ENCODE measurements at regions not wholly inside any gene's neighbourhood (a gene's known extent, or its start where the extent isn't known, plus 50 kb on each side); places are given as distances from the start of the nearest gene placed in this dataset.

DNA sequence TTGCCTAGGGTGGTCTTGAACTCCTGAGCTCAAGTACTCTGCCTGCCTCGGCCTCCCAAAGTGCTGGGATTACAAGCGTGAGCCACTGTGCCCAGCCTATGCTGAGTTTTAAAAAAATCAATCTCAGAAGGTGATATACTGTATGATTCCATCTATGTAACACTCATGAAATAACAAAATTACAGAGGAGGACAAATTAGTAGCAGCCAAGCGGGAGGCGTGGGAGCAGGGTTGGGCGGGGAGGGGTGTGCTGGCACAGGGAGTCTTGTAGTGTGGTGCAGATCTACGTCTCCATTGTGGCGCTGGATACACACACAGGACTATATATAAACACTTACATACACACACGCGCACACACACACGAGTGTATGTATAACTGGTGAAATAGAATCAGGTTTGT, 80.6 kb upstream of the LINGO1 start:
- H3K27me3 ChIP-seq (ENCODE audit: control insufficient read depth in 1 of 2, insufficient read depth in 2 of 2, low read length in 2 of 2): no peaks in the 10 kb centered on the region
- H3K4me1 ChIP-seq (ENCODE audit: control insufficient read depth in 2 of 2, insufficient read depth in 2 of 2, low read length in 1 of 2): no peaks in the 10 kb centered on the region
- H3K36me3 ChIP-seq (ENCODE audit: control insufficient read depth in 2 of 2, insufficient read depth in 2 of 2, low read length in 1 of 2): no peaks in the 10 kb centered on the region
- H3K9me3 ChIP-seq (ENCODE audit: control insufficient read depth in 2 of 2, insufficient read depth in 1 of 2, low read depth in 1 of 2, low read length in 1 of 2): no peaks in the 10 kb centered on the region
- H3K27ac ChIP-seq (ENCODE audit: low read depth in 2 of 2, low read length in 1 of 2): no peak overlapping the region
- H3K4me3 ChIP-seq (ENCODE audit: low read depth in 1 of 2, low read length in 2 of 2): no peak overlapping the region
- 87 to 88% methylated on average over 10 of the region's 10 CpGs for WGBS, 2 donors

DNA sequence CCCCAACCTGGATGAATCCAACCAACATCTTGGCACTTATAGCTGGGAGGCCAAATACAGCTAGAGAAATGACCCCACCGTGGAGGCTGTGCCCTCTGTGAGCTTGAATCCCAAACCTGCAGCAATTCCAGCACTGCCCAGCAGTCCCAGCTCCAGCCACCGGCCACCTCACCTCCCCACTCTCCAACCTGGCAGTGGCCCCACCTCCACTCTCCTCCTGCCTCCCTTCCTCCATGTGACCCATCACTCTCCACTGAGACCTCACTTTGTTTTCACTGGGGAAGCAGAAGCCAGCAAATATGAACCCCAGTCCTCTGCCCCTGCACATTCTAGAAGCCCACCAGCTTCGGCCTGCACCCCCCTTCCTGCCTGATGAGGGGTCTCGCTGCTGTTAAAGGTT, 79.7 kb upstream of the LINGO1 start:
- Histone ChIP-seq H3K4me3 (ENCODE audit: low read depth in 1 of 2, low read length in 2 of 2) (no peak overlapping the region), H3K4me1 (ENCODE audit: control insufficient read depth in 2 of 2, insufficient read depth in 2 of 2, low read length in 1 of 2) (no peaks in the 10 kb centered on the region), H3K9me3 (ENCODE audit: control insufficient read depth in 2 of 2, insufficient read depth in 1 of 2, low read depth in 1 of 2, low read length in 1 of 2) (no peaks in the 10 kb centered on the region), H3K27me3 (ENCODE audit: control insufficient read depth in 1 of 2, insufficient read depth in 2 of 2, low read length in 2 of 2) (no peaks in the 10 kb centered on the region), H3K27ac (ENCODE audit: low read depth in 2 of 2, low read length in 1 of 2) (no peak overlapping the region), H3K36me3 (ENCODE audit: control insufficient read depth in 2 of 2, insufficient read depth in 2 of 2, low read length in 1 of 2) (no peaks in the 10 kb centered on the region)
- WGBS, 2 donors: 57 to 65% methylated on average over 4 of the region's 4 CpGs

DNA sequence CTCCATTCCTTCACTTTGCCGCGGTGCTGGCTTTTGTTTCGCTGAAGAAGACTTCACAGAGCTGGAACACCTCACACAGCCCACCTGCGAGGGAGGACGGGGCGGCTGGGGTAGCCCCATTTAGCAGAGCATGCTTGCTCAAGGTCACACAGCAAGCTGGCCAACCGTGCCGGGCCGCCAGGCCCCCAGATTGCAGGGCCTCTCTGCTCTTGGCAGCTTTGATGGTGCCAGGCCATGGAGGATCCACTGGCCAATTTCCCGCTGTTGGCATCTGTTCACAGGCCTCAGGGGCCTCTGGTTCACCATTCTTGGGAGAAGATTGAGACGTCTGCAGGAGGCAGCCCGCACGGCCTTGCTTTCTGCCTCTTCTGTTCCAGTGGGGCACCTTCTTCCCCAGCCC, 77.9 kb upstream of the LINGO1 start:
- Histone ChIP-seq H3K4me3 (ENCODE audit: low read depth in 1 of 2, low read length in 2 of 2) (no peak overlapping the region), H3K9me3 (ENCODE audit: control insufficient read depth in 2 of 2, insufficient read depth in 1 of 2, low read depth in 1 of 2, low read length in 1 of 2) (no peaks in the 10 kb centered on the region), H3K36me3 (ENCODE audit: control insufficient read depth in 2 of 2, insufficient read depth in 2 of 2, low read length in 1 of 2) (no peaks in the 10 kb centered on the region), H3K27ac (ENCODE audit: low read depth in 2 of 2, low read length in 1 of 2) (no peak overlapping the region), H3K27me3 (ENCODE audit: control insufficient read depth in 1 of 2, insufficient read depth in 2 of 2, low read length in 2 of 2) (no peaks in the 10 kb centered on the region), H3K4me1 (ENCODE audit: control insufficient read depth in 2 of 2, insufficient read depth in 2 of 2, low read length in 1 of 2) (no peaks in the 10 kb centered on the region)
- 53 to 72% methylated on average over 13 of the region's 13 CpGs for whole genome bisulfite sequencing, 2 donors

DNA sequence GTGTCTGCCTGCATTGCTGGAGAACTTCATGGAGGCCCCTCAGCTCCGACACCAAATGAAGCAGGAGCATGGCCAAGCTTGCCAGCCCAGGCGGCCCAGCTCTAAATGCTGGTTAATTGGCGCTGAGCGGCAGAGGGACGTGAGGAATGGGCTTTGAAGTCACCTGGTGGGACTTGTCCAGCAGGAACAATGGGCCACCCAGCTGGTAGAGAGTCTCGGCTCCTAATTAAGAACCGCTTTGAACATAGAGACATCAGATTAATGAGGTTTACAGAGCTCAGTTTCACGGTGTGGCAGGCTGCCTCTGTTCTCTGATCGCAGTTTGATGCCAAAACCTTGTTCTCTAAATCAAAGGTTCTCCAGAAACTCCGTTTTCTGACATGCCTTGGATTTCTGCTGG, 77.5 kb upstream of the LINGO1 start:
- WGBS, 2 donors: 41 to 50% methylated on average over 10 of the region's 10 CpGs
- Histone ChIP-seq H3K9me3 (ENCODE audit: control insufficient read depth in 2 of 2, insufficient read depth in 1 of 2, low read depth in 1 of 2, low read length in 1 of 2) (no peaks in the 10 kb centered on the region), H3K4me1 (ENCODE audit: control insufficient read depth in 2 of 2, insufficient read depth in 2 of 2, low read length in 1 of 2) (no peaks in the 10 kb centered on the region), H3K27me3 (ENCODE audit: control insufficient read depth in 1 of 2, insufficient read depth in 2 of 2, low read length in 2 of 2) (no peaks in the 10 kb centered on the region), H3K4me3 (ENCODE audit: low read depth in 1 of 2, low read length in 2 of 2) (no peak overlapping the region), H3K36me3 (ENCODE audit: control insufficient read depth in 2 of 2, insufficient read depth in 2 of 2, low read length in 1 of 2) (no peaks in the 10 kb centered on the region), H3K27ac (ENCODE audit: low read depth in 2 of 2, low read length in 1 of 2) (no peak overlapping the region)

DNA sequence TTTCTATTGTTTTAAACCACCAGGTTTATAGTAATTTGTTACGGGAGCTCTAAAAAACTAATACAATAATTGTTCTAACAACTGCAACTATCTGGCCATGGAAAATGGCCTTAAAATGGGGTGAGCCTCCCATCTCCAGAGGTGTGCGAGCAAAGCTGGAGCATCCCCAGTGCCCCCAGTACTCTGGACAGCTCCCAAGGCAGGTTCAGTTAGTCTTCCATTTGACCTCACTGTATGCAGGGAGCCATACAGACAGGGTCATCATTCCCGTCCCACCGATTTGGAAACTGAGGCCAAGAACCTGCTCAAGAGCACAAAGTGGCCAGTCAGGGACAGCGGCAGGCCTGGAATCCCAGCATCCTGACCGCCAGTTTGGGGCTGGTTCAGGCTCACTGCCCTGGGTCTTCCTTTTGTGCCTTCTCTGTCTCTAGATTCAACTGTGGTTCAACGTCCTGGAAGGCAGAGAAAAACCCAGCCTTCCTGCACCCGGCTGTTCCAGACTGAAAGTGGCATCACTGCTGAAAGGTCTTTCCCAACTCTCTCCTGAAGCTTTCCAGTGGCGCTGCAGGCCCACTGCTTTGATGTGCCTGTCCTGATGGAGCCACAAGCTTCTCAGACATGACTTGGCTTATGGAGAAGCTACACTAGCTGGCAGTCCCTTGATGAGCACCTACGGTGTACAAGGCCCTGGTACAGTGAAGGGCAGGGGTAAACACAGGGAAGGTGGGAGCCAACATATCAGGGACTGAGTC, 76.6 kb upstream of the LINGO1 start:
- H3K4me3 ChIP-seq (ENCODE audit: low read depth in 1 of 2, low read length in 2 of 2): no peak overlapping the region
- no peaks in the 10 kb centered on the region for H3K4me1 ChIP-seq (ENCODE audit: control insufficient read depth in 2 of 2, insufficient read depth in 2 of 2, low read length in 1 of 2)
- WGBS, 2 donors: 75 to 76% methylated on average over 10 of the region's 10 CpGs
- H3K27me3 ChIP-seq (ENCODE audit: control insufficient read depth in 1 of 2, insufficient read depth in 2 of 2, low read length in 2 of 2): no peaks in the 10 kb centered on the region
- H3K27ac ChIP-seq (ENCODE audit: low read depth in 2 of 2, low read length in 1 of 2): no peak overlapping the region
- no peaks in the 10 kb centered on the region for H3K36me3 ChIP-seq (ENCODE audit: control insufficient read depth in 2 of 2, insufficient read depth in 2 of 2, low read length in 1 of 2)
- no peaks in the 10 kb centered on the region for H3K9me3 ChIP-seq (ENCODE audit: control insufficient read depth in 2 of 2, insufficient read depth in 1 of 2, low read depth in 1 of 2, low read length in 1 of 2)

DNA sequence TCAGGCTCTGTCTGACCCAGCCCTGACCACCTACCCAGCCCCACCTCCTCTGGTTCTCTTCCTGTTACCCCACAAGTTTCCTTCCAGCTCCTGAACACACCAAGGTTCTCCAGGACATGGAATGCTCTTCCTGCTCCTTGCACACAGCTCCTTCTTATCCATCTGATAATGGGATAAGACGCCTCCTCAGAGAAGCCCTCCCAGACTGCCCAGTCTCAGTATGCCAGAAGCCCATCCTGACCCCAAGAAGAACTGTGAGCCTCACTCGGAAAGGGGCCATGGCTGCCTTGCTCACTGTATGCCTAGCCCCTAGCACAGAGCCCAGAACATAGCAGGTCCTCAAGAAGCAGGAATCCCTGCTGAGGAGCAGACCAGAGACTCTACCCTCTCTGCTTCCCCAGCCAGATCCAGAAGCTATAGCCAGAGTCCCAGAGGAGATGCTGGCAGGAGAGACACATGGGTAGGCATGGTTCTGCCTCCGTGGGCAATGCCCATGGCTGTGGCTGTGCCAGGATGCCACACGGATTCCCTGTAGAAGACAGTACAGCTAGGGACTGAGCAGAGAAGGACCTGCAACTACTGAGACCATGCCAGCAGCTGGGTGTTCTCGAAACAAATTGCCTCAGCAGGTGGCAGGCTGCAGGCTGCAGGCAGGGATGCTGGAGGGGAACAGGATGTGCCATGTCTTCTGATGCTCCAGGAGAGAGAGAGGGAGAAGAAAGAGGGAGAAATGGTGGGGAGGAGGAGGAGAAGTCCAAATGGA, 74.0 kb upstream of the LINGO1 start:
- Histone ChIP-seq H3K4me3 (ENCODE audit: low read depth in 1 of 2, low read length in 2 of 2) (no peak overlapping the region), H3K36me3 (ENCODE audit: control insufficient read depth in 2 of 2, insufficient read depth in 2 of 2, low read length in 1 of 2) (no peaks in the 10 kb centered on the region), H3K27ac (ENCODE audit: low read depth in 2 of 2, low read length in 1 of 2) (no peak overlapping the region), H3K4me1 (ENCODE audit: control insufficient read depth in 2 of 2, insufficient read depth in 2 of 2, low read length in 1 of 2) (no peaks in the 10 kb centered on the region), H3K27me3 (ENCODE audit: control insufficient read depth in 1 of 2, insufficient read depth in 2 of 2, low read length in 2 of 2) (no peaks in the 10 kb centered on the region), H3K9me3 (ENCODE audit: control insufficient read depth in 2 of 2, insufficient read depth in 1 of 2, low read depth in 1 of 2, low read length in 1 of 2) (no peaks in the 10 kb centered on the region)
- 73 to 74% methylated on average over 5 of the region's 5 CpGs for WGBS, 2 donors

DNA sequence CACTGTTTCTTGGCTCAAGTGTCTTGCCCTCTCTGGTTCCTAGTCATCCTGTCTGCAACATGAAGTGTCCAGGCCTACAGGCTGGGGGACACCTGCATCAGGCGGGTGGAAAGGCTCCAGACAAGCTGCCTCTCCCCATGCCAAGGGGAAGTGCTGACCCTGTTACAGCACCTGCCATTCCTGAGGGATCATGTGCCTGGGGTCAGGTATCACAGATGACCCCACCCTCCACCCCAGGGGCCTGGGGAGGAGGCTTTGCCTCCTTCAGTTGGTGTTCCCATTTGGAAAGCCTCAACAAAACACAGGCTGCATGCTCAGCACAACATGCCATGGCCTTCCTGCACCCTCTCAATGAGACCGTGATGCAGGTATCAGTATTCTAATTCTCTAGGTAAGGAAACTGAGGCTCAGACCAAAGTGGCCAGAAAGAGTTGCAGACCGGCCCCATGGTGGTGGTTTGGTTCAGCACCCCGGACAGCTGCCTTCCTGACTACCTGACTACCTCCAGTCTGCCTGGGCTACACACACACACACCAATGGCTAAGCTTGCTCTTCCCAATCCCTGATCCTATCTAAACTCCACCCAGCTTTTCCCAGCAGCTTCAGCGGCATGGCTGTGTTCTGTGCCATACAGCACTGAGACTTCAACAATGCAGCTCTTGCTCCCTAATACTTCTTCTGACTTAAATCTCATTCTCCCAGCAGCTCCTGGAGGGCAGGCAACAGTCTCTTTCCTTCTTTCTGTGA, 69.7 kb upstream of the LINGO1 start:
- H3K9me3 ChIP-seq (ENCODE audit: control insufficient read depth in 2 of 2, insufficient read depth in 1 of 2, low read depth in 1 of 2, low read length in 1 of 2): peaks cover 0 to 3% of the 10 kb centered on the region in 2 donors
- H3K27me3 ChIP-seq (ENCODE audit: control insufficient read depth in 1 of 2, insufficient read depth in 2 of 2, low read length in 2 of 2): no peaks in the 10 kb centered on the region
- no peak overlapping the region for H3K27ac ChIP-seq (ENCODE audit: low read depth in 2 of 2, low read length in 1 of 2)
- H3K4me3 ChIP-seq (ENCODE audit: low read depth in 1 of 2, low read length in 2 of 2): no peak overlapping the region
- no peaks in the 10 kb centered on the region for H3K4me1 ChIP-seq (ENCODE audit: control insufficient read depth in 2 of 2, insufficient read depth in 2 of 2, low read length in 1 of 2)
- H3K36me3 ChIP-seq (ENCODE audit: control insufficient read depth in 2 of 2, insufficient read depth in 2 of 2, low read length in 1 of 2): no peaks in the 10 kb centered on the region
- WGBS, 2 donors: 31 to 35% methylated on average over 5 of the region's 5 CpGs

DNA sequence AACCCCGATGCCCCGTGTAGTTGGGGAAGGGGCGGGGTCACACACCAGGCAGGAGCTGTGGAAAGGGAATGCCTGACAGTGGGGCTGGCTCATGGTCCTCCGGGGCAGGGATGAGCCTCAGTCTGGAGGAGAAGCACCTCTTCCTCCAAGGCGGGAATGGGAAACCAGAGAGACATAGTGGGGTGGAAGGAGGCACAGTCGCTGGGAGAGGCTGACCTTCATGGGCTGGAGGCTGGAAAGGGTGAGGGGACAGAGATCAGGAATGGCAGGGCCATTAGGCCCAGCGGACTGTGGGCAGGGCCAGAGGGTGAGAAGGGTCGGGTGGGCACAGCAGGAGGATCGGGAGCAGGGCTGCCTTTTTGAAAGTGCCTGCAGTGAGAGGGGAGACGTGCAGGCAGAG, 65.8 kb upstream of the LINGO1 start:
- H3K4me3 ChIP-seq (ENCODE audit: low read depth in 1 of 2, low read length in 2 of 2): no peak overlapping the region
- H3K27ac ChIP-seq (ENCODE audit: low read depth in 2 of 2, low read length in 1 of 2): no peak overlapping the region
- H3K27me3 ChIP-seq (ENCODE audit: control insufficient read depth in 1 of 2, insufficient read depth in 2 of 2, low read length in 2 of 2): no peaks in the 10 kb centered on the region
- H3K4me1 ChIP-seq (ENCODE audit: control insufficient read depth in 2 of 2, insufficient read depth in 2 of 2, low read length in 1 of 2): no peaks in the 10 kb centered on the region
- WGBS, 2 donors: 51 to 60% methylated on average over 10 of the region's 10 CpGs
- H3K36me3 ChIP-seq (ENCODE audit: control insufficient read depth in 2 of 2, insufficient read depth in 2 of 2, low read length in 1 of 2): no peaks in the 10 kb centered on the region
- peaks cover 0 to 3% of the 10 kb centered on the region in 2 donors for H3K9me3 ChIP-seq (ENCODE audit: control insufficient read depth in 2 of 2, insufficient read depth in 1 of 2, low read depth in 1 of 2, low read length in 1 of 2)

- no peaks in the 10 kb centered on the region for H3K27me3 ChIP-seq (ENCODE audit: control insufficient read depth in 1 of 2, insufficient read depth in 2 of 2, low read length in 2 of 2)
- no peaks in the 10 kb centered on the region for H3K36me3 ChIP-seq (ENCODE audit: control insufficient read depth in 2 of 2, insufficient read depth in 2 of 2, low read length in 1 of 2)
- peaks cover 0 to 3% of the 10 kb centered on the region in 2 donors for H3K9me3 ChIP-seq (ENCODE audit: control insufficient read depth in 2 of 2, insufficient read depth in 1 of 2, low read depth in 1 of 2, low read length in 1 of 2)
- no peaks in the 10 kb centered on the region for H3K4me1 ChIP-seq (ENCODE audit: control insufficient read depth in 2 of 2, insufficient read depth in 2 of 2, low read length in 1 of 2)
- no peak overlapping the region for H3K27ac ChIP-seq (ENCODE audit: low read depth in 2 of 2, low read length in 1 of 2)
- WGBS, 2 donors: 50 to 60% methylated on average over 7 of the region's 7 CpGs
- no peak overlapping the region for H3K4me3 ChIP-seq (ENCODE audit: low read depth in 1 of 2, low read length in 2 of 2)
Observed at GRCh38 chr15:77697893-77698292, 65.2 kb upstream of the LINGO1 start.

All from esophagus (tissue), 2 donors.